ENCODE measurements at regions not wholly inside any gene's neighbourhood (a gene's known extent, or its start where the extent isn't known, plus 50 kb on each side); places are given as distances from the start of the nearest gene placed in this dataset.

DNA sequence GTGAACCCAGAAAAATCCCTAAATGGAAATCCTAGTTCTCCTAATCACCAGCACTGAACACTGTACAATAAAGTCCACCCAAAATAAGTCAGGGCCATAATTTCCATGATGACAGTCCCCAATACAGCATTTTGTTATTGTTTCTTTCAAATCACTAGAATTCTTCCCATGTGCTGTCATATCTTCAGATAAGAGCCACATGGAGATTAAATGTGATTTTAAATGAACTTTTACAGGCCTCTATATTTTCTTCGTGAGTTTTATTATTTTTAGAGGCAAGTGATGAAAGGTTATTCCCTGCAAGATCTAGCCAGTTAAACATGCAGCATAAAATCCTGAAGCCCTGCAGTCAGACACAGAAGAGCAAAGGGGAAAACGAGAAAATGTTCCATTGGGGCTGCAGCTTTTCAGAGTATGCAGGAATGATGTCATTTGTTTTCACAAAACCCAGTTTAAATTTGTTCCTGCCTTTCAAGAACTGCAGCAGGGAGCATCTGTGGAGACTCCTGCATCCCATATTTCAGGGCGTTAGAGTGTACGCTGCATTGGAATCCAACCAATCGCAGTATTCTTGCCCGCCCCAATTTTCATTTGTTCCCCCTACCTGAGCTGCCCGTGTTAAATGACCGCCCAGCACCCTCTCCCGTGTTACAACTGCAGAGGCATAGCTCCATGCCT lies 167.2 kb upstream of the KLF12 start:
- CTCF ChIA-PET (ENCODE audit: low intra/inter-chr PET ratio): interaction anchor here (0.5 kb wide), 1 partner anchor 29 kb away, joined by 3 read pairs; no protein-coding TSS in a partner anchor
- BruUV-seq (replicated peaks): no TSS peak
- no peaks in the 10 kb centered on the region for H4K20me1 ChIP-seq (replicated peaks; ENCODE audit: control insufficient read depth, insufficient read depth, low read length)
- TF ChIP-seq TEAD2 (tag; IDR thresholded peaks at IDR 0.05) (no peak), JUNB (CRISPR knock-in tag; conservative IDR thresholded peaks at IDR 0.05) (no peak), ZNF217 (CRISPR knock-in tag; IDR thresholded peaks at IDR 0.05) (no peak), NR4A1 (CRISPR knock-in tag; IDR thresholded peaks at IDR 0.05) (no peak), NR4A1 (tag; IDR thresholded peaks at IDR 0.05) (no peak), POU5F1 (IDR thresholded peaks at IDR 0.05; ENCODE audit: borderline replicate concordance, low read depth, low read length, partially characterized antibody) (no peak), CCNT2 (IDR thresholded peaks at IDR 0.05; ENCODE audit: borderline replicate concordance, extremely low read depth, insufficient read length, low read depth, low read length) (no peak), ZBTB17 (CRISPR knock-in tag; IDR thresholded peaks at IDR 0.05) (no peak), SP1 (CRISPR knock-in tag; IDR thresholded peaks at IDR 0.05) (no peak), CREBBP (IDR thresholded peaks at IDR 0.05; ENCODE audit: low read depth, low read length) (no peak), ZNF79 (CRISPR knock-in tag; IDR thresholded peaks at IDR 0.05; ENCODE audit: low read depth) (no peak), ZNF699 (CRISPR knock-in tag; IDR thresholded peaks at IDR 0.05; ENCODE audit: insufficient replicate concordance) (no peak), RUNX1 (IDR thresholded peaks at IDR 0.05; ENCODE audit: low read depth) (no peak), CBFA2T3 (IDR thresholded peaks at IDR 0.05) (no peak), NCOA1 (IDR thresholded peaks at IDR 0.05; ENCODE audit: low read depth) (no peak)
- TF ChIP-seq, protein P1, sequence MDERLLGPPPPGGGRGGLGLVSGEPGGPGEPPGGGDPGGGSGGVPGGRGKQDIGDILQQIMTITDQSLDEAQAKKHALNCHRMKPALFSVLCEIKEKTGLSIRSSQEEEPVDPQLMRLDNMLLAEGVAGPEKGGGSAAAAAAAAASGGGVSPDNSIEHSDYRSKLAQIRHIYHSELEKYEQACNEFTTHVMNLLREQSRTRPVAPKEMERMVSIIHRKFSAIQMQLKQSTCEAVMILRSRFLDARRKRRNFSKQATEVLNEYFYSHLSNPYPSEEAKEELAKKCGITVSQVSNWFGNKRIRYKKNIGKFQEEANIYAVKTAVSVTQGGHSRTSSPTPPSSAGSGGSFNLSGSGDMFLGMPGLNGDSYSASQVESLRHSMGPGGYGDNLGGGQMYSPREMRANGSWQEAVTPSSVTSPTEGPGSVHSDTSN (CRISPR knock-in tag; IDR thresholded peaks at IDR 0.05; ENCODE audit: low read depth): no peak
- TF ChIP-seq, protein P1 (tag; conservative IDR thresholded peaks at IDR 0.05; ENCODE audit: low read depth): no peak
- TF ChIP-seq, protein P2, sequence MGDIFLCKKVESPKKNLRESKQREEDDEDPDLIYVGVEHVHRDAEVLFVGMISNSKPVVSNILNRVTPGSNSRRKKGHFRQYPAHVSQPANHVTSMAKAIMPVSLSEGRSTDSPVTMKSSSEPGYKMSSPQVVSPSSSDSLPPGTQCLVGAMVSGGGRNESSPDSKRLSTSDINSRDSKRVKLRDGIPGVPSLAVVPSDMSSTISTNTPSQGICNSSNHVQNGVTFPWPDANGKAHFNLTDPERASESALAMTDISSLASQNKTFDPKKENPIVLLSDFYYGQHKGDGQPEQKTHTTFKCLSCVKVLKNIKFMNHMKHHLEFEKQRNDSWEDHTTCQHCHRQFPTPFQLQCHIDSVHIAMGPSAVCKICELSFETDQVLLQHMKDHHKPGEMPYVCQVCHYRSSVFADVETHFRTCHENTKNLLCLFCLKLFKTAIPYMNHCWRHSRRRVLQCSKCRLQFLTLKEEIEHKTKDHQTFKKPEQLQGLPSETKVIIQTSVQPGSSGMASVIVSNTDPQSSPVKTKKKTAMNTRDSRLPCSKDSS (IDR thresholded peaks at IDR 0.05; ENCODE audit: low read depth, partially characterized antibody): no peak
- TF ChIP-seq, protein P3, sequence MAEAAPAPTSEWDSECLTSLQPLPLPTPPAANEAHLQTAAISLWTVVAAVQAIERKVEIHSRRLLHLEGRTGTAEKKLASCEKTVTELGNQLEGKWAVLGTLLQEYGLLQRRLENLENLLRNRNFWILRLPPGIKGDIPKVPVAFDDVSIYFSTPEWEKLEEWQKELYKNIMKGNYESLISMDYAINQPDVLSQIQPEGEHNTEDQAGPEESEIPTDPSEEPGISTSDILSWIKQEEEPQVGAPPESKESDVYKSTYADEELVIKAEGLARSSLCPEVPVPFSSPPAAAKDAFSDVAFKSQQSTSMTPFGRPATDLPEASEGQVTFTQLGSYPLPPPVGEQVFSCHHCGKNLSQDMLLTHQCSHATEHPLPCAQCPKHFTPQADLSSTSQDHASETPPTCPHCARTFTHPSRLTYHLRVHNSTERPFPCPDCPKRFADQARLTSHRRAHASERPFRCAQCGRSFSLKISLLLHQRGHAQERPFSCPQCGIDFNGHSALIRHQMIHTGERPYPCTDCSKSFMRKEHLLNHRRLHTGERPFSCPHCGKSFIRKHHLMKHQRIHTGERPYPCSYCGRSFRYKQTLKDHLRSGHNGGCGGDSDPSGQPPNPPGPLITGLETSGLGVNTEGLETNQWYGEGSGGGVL (CRISPR knock-in tag; IDR thresholded peaks at IDR 0.05): no peak

More for the DNA sequence above, 167.2 kb upstream of the KLF12 start:
- POLR2A ChIA-PET: no interaction called here
- Histone ChIP-seq H3K9me3 (replicated peaks; ENCODE audit: control insufficient read depth, insufficient read depth, low read depth, low read length) (no peaks in the 10 kb centered on the region), H3K9ac (ENCODE audit: insufficient read depth in 1 of 2, low read depth in 2 of 2, low read length in 2 of 2) (no peak overlapping the region), H3K36me3 (ENCODE audit: control insufficient read depth, insufficient read depth, low read length) (no peaks in the 10 kb centered on the region), H3K79me2 (ENCODE audit: control insufficient read depth, insufficient read depth, low read length) (no peaks in the 10 kb centered on the region), H2AFZ (ENCODE audit: low read depth, low read length) (no peak overlapping the region), H3K27me3 (ENCODE audit: control insufficient read depth in 2 of 2, insufficient read depth in 2 of 2, low read length in 2 of 2) (no peaks in the 10 kb centered on the region), H3K9me1 (ENCODE audit: control insufficient read depth, insufficient read depth, low read length) (no peaks in the 10 kb centered on the region), H3K27ac (ENCODE audit: extremely low read depth, low read depth, low read length) (no peak overlapping the region), H3K4me3 (no peak overlapping the region), H3K4me2 (ENCODE audit: insufficient read depth, low read length) (no peak overlapping the region), H3K4me1 (replicated peaks in 1 of 2; ENCODE audit: control insufficient read depth in 2 of 2, insufficient read depth in 2 of 2, low read length in 2 of 2) (no peaks in the 10 kb centered on the region)
- no peak for DNase-seq (ENCODE audit: extremely low read depth in 1 of 4, low spot score in 3 of 4)
- no peak for FAIRE-seq
- in situ Hi-C loops (cut with MboI) (no loop called here), intact Hi-C loops (cut with micrococcal nuclease) (no loop called here)
- ATAC-seq: no peak
- 0% methylated on average over 8 of the region's 9 CpGs for WGBS (ENCODE audit: insufficient coverage, low coverage, missing lambda C conversion rate)

All from K562 (cell line).